GM23338 (cell line): ENCODE measurements at regions not wholly inside any gene's neighbourhood (a gene's known extent, or its start where the extent isn't known, plus 50 kb on each side); places are given as distances from the start of the nearest gene placed in this dataset.

Source experiments
- ATAC-seq: fragments of 200-7000 bp; cut with Tn5 transposase; 3 replicates; pipeline ENCODE4 v1.9.1; 2020
- DNase-seq: peaks from one replicate; pipeline ENCODE4 v3.0.0-alpha.2; 2015; ENCODE audit warnings: low spot score
- H2AFZ ChIP-seq: fragments of 200-600 bp; sonication (generic); 2 replicates; pipeline ENCODE4 v1.8.0; 2016; ENCODE audit warnings: antibody characterized with exemption, mild to moderate bottlenecking, moderate library complexity
- H3F3A ChIP-seq: fragments of 200-600 bp; sonication (generic); replicated peaks from 2 replicates; pipeline ENCODE4 v1.8.0; 2017; ENCODE audit warnings: antibody characterized with exemption, mixed run types, low read depth
- H3K27ac ChIP-seq: fragments of 200-600 bp; sonication (generic); 2 replicates; pipeline ENCODE4 v1.6.1; 2016; ENCODE audit warnings: low read depth
- H3K27me3 ChIP-seq: fragments of 200-600 bp; sonication (generic); 2 replicates; pipeline ENCODE4 v1.8.0; 2016; ENCODE audit warnings: mild to moderate bottlenecking, mixed run types, moderate library complexity; ENCODE audit not compliant: insufficient read depth
- H3K36me3 ChIP-seq: fragments of 200-600 bp; sonication (generic); 2 replicates; pipeline ENCODE4 v1.8.0; 2016; ENCODE audit warnings: mild to moderate bottlenecking; ENCODE audit not compliant: insufficient read depth
- H3K4me1 ChIP-seq: fragments of 200-600 bp; sonication (generic); 2 replicates; pipeline ENCODE4 v1.8.0; 2016; ENCODE audit warnings: mild to moderate bottlenecking, moderate library complexity; ENCODE audit not compliant: insufficient read depth
- H3K4me2 ChIP-seq: fragments of 200-600 bp; sonication (generic); 2 replicates; pipeline ENCODE4 v1.7.1; 2017; ENCODE audit warnings: mixed run types
- H3K4me3 ChIP-seq: fragments of 200-600 bp; sonication (generic); 2 replicates; pipeline ENCODE4 v1.6.1; 2016; ENCODE audit warnings: mixed run types
- H3K79me2 ChIP-seq: fragments of 200-600 bp; sonication (generic); replicated peaks from 2 replicates; pipeline ENCODE4 v1.8.0; 2017; ENCODE audit warnings: mild to moderate bottlenecking; ENCODE audit not compliant: insufficient read depth
- H3K9me2 ChIP-seq: fragments of 200-600 bp; sonication (generic); 2 replicates; pipeline ENCODE4 v1.8.0; 2017; ENCODE audit not compliant: insufficient read depth
- H4K20me1 ChIP-seq: fragments of 200-600 bp; sonication (generic); replicated peaks from 2 replicates; pipeline ENCODE4 v1.8.0; 2017; ENCODE audit warnings: mild to moderate bottlenecking; ENCODE audit not compliant: insufficient read depth
- H3K27ac Mint-ChIP-seq: 2 replicates; pipeline ENCODE4 v1.8.0; 2020; ENCODE audit warnings: inconsistent platforms, mild to moderate bottlenecking, moderate library complexity, mixed read lengths
- H3K27me3 Mint-ChIP-seq: 3 replicates; pipeline ENCODE4 v1.8.0; 2022; ENCODE audit warnings: low read depth, mild to moderate bottlenecking, moderate library complexity, mixed read lengths, inconsistent platforms; ENCODE audit not compliant: insufficient read depth, poor library complexity
- H3K36me3 Mint-ChIP-seq: 3 replicates; pipeline ENCODE4 v1.8.0; 2021; ENCODE audit warnings: low read depth, mild to moderate bottlenecking, inconsistent platforms, moderate library complexity, mixed read lengths
- H3K4me1 Mint-ChIP-seq: 3 replicates; pipeline ENCODE4 v1.8.0; 2020; ENCODE audit warnings: mild to moderate bottlenecking, inconsistent platforms, mixed read lengths
- H3K4me3 Mint-ChIP-seq: 3 replicates; pipeline ENCODE4 v1.8.0; 2021; ENCODE audit warnings: moderate library complexity, mild to moderate bottlenecking, inconsistent platforms, mixed read lengths
- H3K9me3 Mint-ChIP-seq: 3 replicates; pipeline ENCODE4 v1.8.0; 2020; ENCODE audit warnings: moderate library complexity, mild to moderate bottlenecking, inconsistent platforms, mixed read lengths
- CREB1 ChIP-seq: fragments of 250-450 bp; sonication (Bioruptor Pico); IDR thresholded peaks from 2 replicates; pipeline ENCODE4 v1.5.0; 2020; ENCODE audit warnings: low read depth, mild to moderate bottlenecking, moderate library complexity
- EZH2phosphoT487 ChIP-seq: fragments of 200-600 bp; sonication (generic); IDR thresholded peaks from one replicate; pipeline ENCODE4 v1.8.1; 2018; ENCODE audit warnings: antibody characterized with exemption; ENCODE audit not compliant: unreplicated experiment
- JUNB ChIP-seq: IDR thresholded peaks from one replicate; pipeline ENCODE4 v1.6.1; 2016; ENCODE audit warnings: antibody characterized with exemption; ENCODE audit not compliant: unreplicated experiment
- NANOG ChIP-seq: IDR thresholded peaks from 2 replicates; pipeline ENCODE4 v1.6.1; 2016; ENCODE audit warnings: antibody characterized with exemption, borderline replicate concordance
- REST ChIP-seq: IDR thresholded peaks from one replicate; pipeline ENCODE4 v1.6.1; 2018; ENCODE audit warnings: antibody characterized with exemption; ENCODE audit not compliant: unreplicated experiment
- STAT1 ChIP-seq: IDR thresholded peaks from one replicate; pipeline ENCODE4 v1.6.1; 2016; ENCODE audit warnings: antibody characterized with exemption; ENCODE audit not compliant: unreplicated experiment
- ZNF114 ChIP-seq: fragments of 250-450 bp; sonication (Bioruptor Pico); IDR thresholded peaks from 2 replicates; pipeline ENCODE4 v1.5.0; 2020; ENCODE audit warnings: mild to moderate bottlenecking, moderate library complexity
- ZNF462 ChIP-seq: fragments of 250-450 bp; sonication (Bioruptor Pico); IDR thresholded peaks from 2 replicates; pipeline ENCODE4 v1.5.0; 2020; ENCODE audit warnings: mild to moderate bottlenecking, moderate library complexity
- TF ChIP-seq, protein P1 (sequence below), 2 experiments: fragments of 200-600 bp in 1 of 2; sonication (generic) in 1 of 2; conservative IDR thresholded peaks; 2 replicates each; pipeline versions ENCODE4 v1.5.1 to v1.6.1; 2016 to 2017; ENCODE audit warnings: antibody characterized with exemption in 2 of 2, low read depth in 2 of 2, mild to moderate bottlenecking in 2 of 2, moderate library complexity in 1 of 2

DNA sequence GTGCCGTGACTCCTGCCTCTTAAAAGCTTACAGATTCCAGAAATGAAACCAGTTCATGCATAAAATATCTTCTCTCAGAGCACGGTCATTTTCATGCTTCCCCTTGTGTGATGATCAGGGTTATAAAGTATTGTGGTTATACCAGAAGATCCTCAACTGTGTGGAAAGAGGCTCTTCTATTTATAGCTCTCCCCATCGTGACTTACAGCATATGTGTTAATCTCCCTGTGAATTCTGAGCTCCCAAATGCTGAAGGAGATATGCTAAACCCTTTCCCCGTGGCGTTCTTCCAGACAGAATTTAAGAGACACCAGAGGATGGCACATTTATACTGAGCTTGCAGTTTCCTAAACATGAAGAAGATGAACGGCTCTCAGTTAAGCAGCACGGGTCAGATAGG, 158.8 kb downstream of the CDH26 start:
- Mint-ChIP-seq H3K36me3 (no peaks in the 10 kb centered on the region), H3K27me3 (peaks cover 12% of the 10 kb centered on the region), H3K9me3 (no peaks in the 10 kb centered on the region), H3K4me3 (no peak overlapping the region), H3K4me1 (peaks cover 2% of the 10 kb centered on the region; the same call in 1 of the 3 replicates), H3K27ac (no peak overlapping the region)
- Histone ChIP-seq H3F3A (no peaks in the 10 kb centered on the region), H3K27ac (no peak overlapping the region), H3K36me3 (no peaks in the 10 kb centered on the region), H2AFZ (no peak overlapping the region), H3K27me3 (0 out of 2 replicates have a peak, but pooled peaks cover 3% of the 10 kb centered on the region), H4K20me1 (no peaks in the 10 kb centered on the region), H3K4me3 (no peak overlapping the region), H3K79me2 (no peaks in the 10 kb centered on the region), H3K9me2 (no peaks in the 10 kb centered on the region), H3K4me1 (no peaks in the 10 kb centered on the region), H3K4me2 (no peak overlapping the region)
- TF ChIP-seq, protein P1, sequence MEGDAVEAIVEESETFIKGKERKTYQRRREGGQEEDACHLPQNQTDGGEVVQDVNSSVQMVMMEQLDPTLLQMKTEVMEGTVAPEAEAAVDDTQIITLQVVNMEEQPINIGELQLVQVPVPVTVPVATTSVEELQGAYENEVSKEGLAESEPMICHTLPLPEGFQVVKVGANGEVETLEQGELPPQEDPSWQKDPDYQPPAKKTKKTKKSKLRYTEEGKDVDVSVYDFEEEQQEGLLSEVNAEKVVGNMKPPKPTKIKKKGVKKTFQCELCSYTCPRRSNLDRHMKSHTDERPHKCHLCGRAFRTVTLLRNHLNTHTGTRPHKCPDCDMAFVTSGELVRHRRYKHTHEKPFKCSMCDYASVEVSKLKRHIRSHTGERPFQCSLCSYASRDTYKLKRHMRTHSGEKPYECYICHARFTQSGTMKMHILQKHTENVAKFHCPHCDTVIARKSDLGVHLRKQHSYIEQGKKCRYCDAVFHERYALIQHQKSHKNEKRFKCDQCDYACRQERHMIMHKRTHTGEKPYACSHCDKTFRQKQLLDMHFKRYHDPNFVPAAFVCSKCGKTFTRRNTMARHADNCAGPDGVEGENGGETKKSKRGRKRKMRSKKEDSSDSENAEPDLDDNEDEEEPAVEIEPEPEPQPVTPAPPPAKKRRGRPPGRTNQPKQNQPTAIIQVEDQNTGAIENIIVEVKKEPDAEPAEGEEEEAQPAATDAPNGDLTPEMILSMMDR (conservative IDR thresholded peaks at IDR 0.05; ENCODE audit: low read depth in 2 of 2): no peak
- TF ChIP-seq NANOG (no peak), STAT1 (no peak), ZNF114 (CRISPR knock-in tag) (no peak), EZH2phosphoT487 (no peak), JUNB (no peak), ZNF462 (CRISPR knock-in tag) (no peak), CREB1 (CRISPR knock-in tag) (no peak), REST (no peak)
- no peak for ATAC-seq
- DNase-seq: no peak
